ENCODE measurements at regions not wholly inside any gene's neighbourhood (a gene's known extent, or its start where the extent isn't known, plus 50 kb on each side); places are given as distances from the start of the nearest gene placed in this dataset.

DNA sequence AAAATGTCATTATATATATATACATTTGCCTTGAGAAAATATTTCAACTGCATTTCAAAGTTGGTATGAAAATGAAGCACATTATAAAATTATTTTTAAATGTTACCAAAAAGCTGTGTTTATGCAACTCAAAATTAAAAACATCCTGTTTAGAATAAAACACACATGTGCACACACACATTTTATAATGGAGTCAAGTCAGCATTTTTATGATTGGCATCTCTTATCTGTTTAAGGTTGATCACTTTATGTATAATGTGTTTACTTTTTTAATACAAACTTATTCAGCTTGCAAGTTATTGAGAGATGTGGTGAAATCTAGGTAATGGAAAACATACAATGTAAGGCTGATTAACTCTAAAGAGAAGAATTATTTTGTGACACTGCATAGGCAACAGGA lies 80.4 kb downstream of the IFI44 start:
- no peaks in the 10 kb centered on the region for H3K9me3 ChIP-seq (ENCODE audit: low read length)
- TF ChIP-seq, protein P1, sequence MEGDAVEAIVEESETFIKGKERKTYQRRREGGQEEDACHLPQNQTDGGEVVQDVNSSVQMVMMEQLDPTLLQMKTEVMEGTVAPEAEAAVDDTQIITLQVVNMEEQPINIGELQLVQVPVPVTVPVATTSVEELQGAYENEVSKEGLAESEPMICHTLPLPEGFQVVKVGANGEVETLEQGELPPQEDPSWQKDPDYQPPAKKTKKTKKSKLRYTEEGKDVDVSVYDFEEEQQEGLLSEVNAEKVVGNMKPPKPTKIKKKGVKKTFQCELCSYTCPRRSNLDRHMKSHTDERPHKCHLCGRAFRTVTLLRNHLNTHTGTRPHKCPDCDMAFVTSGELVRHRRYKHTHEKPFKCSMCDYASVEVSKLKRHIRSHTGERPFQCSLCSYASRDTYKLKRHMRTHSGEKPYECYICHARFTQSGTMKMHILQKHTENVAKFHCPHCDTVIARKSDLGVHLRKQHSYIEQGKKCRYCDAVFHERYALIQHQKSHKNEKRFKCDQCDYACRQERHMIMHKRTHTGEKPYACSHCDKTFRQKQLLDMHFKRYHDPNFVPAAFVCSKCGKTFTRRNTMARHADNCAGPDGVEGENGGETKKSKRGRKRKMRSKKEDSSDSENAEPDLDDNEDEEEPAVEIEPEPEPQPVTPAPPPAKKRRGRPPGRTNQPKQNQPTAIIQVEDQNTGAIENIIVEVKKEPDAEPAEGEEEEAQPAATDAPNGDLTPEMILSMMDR (IDR thresholded peaks at IDR 0.05; ENCODE audit: low read length), result no peak
- TF ChIP-seq EZH2 (IDR thresholded peaks at IDR 0.05; ENCODE audit: borderline replicate concordance, low read length), result no peak

DNA sequence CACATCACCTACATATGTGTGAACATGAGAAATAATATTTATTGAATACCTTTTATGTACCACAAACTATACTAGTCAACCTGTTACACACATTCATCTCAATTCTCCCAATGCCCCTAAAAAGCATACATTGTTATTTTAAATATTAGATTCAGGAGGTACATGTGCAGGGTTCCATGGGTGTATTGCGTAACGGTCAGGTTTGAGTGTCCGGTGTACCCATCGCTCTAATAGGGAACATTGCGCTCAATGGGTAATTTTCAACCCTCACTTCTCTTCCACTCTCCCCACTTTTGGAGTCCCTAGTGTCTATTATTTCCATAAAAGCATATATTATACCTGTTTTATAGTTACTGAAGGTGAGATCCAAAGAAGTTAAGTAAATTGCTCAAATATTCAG lies 82.0 kb downstream of the IFI44 start:
- no peaks in the 10 kb centered on the region for H3K9me3 ChIP-seq (ENCODE audit: low read length)
- no peak overlapping the region for H2AFZ ChIP-seq (ENCODE audit: low read length)
- no peaks in the 10 kb centered on the region for H3F3A ChIP-seq (ENCODE audit: insufficient read depth, low read length)
- H3K27ac ChIP-seq (ENCODE audit: low read depth, low read length, poor library complexity, severe bottlenecking), result no peak overlapping the region
- H3K4me2 ChIP-seq (ENCODE audit: low read length), result no peak overlapping the region
- H3K4me1 ChIP-seq (ENCODE audit: insufficient read depth, low read length, severe bottlenecking), result no peaks in the 10 kb centered on the region
- H4K20me1 ChIP-seq (ENCODE audit: insufficient read depth, low read length), result no peaks in the 10 kb centered on the region
- no peaks in the 10 kb centered on the region for H3K27me3 ChIP-seq (ENCODE audit: insufficient read depth, low read length)
- H3K79me2 ChIP-seq (ENCODE audit: insufficient read depth, low read length), result no peaks in the 10 kb centered on the region
- H3K9ac ChIP-seq (ENCODE audit: low read length), result no peak overlapping the region
- H3K36me3 ChIP-seq (ENCODE audit: insufficient read depth, low read length), result no peaks in the 10 kb centered on the region
- TF ChIP-seq, protein P1 (IDR thresholded peaks at IDR 0.05; ENCODE audit: low read length), result no peak
- no peak for TF ChIP-seq EZH2 (IDR thresholded peaks at IDR 0.05; ENCODE audit: borderline replicate concordance, low read length)
- H3K9me2 ChIP-seq (ENCODE audit: low read depth, low read length), result no peaks in the 10 kb centered on the region
- no peak overlapping the region for H3K4me3 ChIP-seq (ENCODE audit: low read depth, low read length, poor library complexity, severe bottlenecking)

More for the DNA sequence above, 80.4 kb downstream of the IFI44 start:
- Histone ChIP-seq H3F3A (ENCODE audit: insufficient read depth, low read length) (no peaks in the 10 kb centered on the region), H3K27me3 (ENCODE audit: insufficient read depth, low read length) (no peaks in the 10 kb centered on the region), H3K9ac (ENCODE audit: low read length) (no peak overlapping the region), H2AFZ (ENCODE audit: low read length) (no peak overlapping the region), H3K4me1 (ENCODE audit: insufficient read depth, low read length, severe bottlenecking) (no peaks in the 10 kb centered on the region), H4K20me1 (ENCODE audit: insufficient read depth, low read length) (no peaks in the 10 kb centered on the region), H3K27ac (ENCODE audit: low read depth, low read length, poor library complexity, severe bottlenecking) (no peak overlapping the region), H3K79me2 (ENCODE audit: insufficient read depth, low read length) (no peaks in the 10 kb centered on the region), H3K4me2 (ENCODE audit: low read length) (no peak overlapping the region), H3K36me3 (ENCODE audit: insufficient read depth, low read length) (no peaks in the 10 kb centered on the region), H3K9me2 (ENCODE audit: low read depth, low read length) (no peaks in the 10 kb centered on the region), H3K4me3 (ENCODE audit: low read depth, low read length, poor library complexity, severe bottlenecking) (no peak overlapping the region)

- H3K4me3 ChIP-seq (ENCODE audit: low read depth, low read length, poor library complexity, severe bottlenecking), result no peak overlapping the region
Measured at GRCh38 chr1:78737241-78737640, 87.6 kb downstream of the IFI44 start.

More at GRCh38 chr1:78737241-78737640, 87.6 kb downstream of the IFI44 start:
- Histone ChIP-seq H4K20me1 (ENCODE audit: insufficient read depth, low read length) (no peaks in the 10 kb centered on the region), H3K9ac (ENCODE audit: low read length) (no peak overlapping the region), H3K27me3 (ENCODE audit: insufficient read depth, low read length) (no peaks in the 10 kb centered on the region), H3K4me1 (ENCODE audit: insufficient read depth, low read length, severe bottlenecking) (no peaks in the 10 kb centered on the region), H3K4me2 (ENCODE audit: low read length) (no peak overlapping the region), H2AFZ (ENCODE audit: low read length) (no peak overlapping the region), H3K36me3 (ENCODE audit: insufficient read depth, low read length) (no peaks in the 10 kb centered on the region), H3F3A (ENCODE audit: insufficient read depth, low read length) (no peaks in the 10 kb centered on the region), H3K79me2 (ENCODE audit: insufficient read depth, low read length) (no peaks in the 10 kb centered on the region), H3K27ac (ENCODE audit: low read depth, low read length, poor library complexity, severe bottlenecking) (no peak overlapping the region), H3K9me3 (ENCODE audit: low read length) (no peaks in the 10 kb centered on the region), H3K9me2 (ENCODE audit: low read depth, low read length) (no peaks in the 10 kb centered on the region)
- TF ChIP-seq, protein P1 (IDR thresholded peaks at IDR 0.05; ENCODE audit: low read length), result no peak
- TF ChIP-seq EZH2 (IDR thresholded peaks at IDR 0.05; ENCODE audit: borderline replicate concordance, low read length), result no peak
